ENCODE measurements at regions not wholly inside any gene's neighbourhood (a gene's known extent, or its start where the extent isn't known, plus 50 kb on each side); places are given as distances from the start of the nearest gene placed in this dataset.
"Not testable (repeated sequence)": the region's sequence is repeated elsewhere in the genome, so short reads cannot be mapped to it uniquely, and the experiment has no call there.

GRCh38 chr1:188825471-188825870, 1652.2 kb downstream of the BRINP3 start:
- ATAC-seq (no peak), DNase-seq (ENCODE audit: missing footprints) (no peak)
- intact Hi-C loops (cut with DNase I): no loop called here

- ATAC-seq (no peak), DNase-seq (ENCODE audit: missing footprints) (no peak)
- intact Hi-C loops (cut with DNase I): no loop called here
Measured at GRCh38 chr1:188826800-188827199, 1650.9 kb downstream of the BRINP3 start.

GRCh38 chr1:188827400-188827799, 1650.3 kb downstream of the BRINP3 start:
- ATAC-seq (no peak), DNase-seq (ENCODE audit: missing footprints) (no peak)
- intact Hi-C loops (cut with DNase I): no loop called here

- DNase-seq (ENCODE audit: missing footprints): peak; percentile 22
- intact Hi-C loops (cut with DNase I): not testable (repeated sequence)
Measured at GRCh38 chr1:188841111-188841696, 1636.5 kb downstream of the BRINP3 start.

GRCh38 chr1:188846468-188846867, 1631.2 kb downstream of the BRINP3 start:
- intact Hi-C loops (cut with DNase I): no loop called here
- ATAC-seq (no peak), DNase-seq (ENCODE audit: missing footprints) (no peak)

More at GRCh38 chr1:188841111-188841696, 1636.5 kb downstream of the BRINP3 start:
- not testable (repeated sequence) for ATAC-seq

GRCh38 chr1:188857526-188858087, 1620.1 kb downstream of the BRINP3 start:
- peak; percentile 26 for DNase-seq (ENCODE audit: missing footprints)
- ATAC-seq: no peak
- intact Hi-C loops (cut with DNase I): no loop called here

GRCh38 chr1:188867614-188868013, 1610.0 kb downstream of the BRINP3 start:
- no peak for DNase-seq (ENCODE audit: missing footprints)
- no peak for ATAC-seq
- intact Hi-C loops (cut with DNase I): no loop called here

GRCh38 chr1:188871164-188871563, 1606.5 kb downstream of the BRINP3 start:
- DNase-seq (ENCODE audit: missing footprints): no peak
- intact Hi-C loops (cut with DNase I): no loop called here
- ATAC-seq: no peak

- ATAC-seq (no peak), DNase-seq (ENCODE audit: missing footprints) (no peak)
- intact Hi-C loops (cut with DNase I): no loop called here
Measured at GRCh38 chr1:188872376-188872775, 1605.3 kb downstream of the BRINP3 start.

GRCh38 chr1:188877668-188878067, 1600.0 kb downstream of the BRINP3 start:
- DNase-seq (ENCODE audit: missing footprints) (no peak), ATAC-seq (no peak)
- intact Hi-C loops (cut with DNase I): no loop called here

GRCh38 chr1:188888386-188888785, 1589.3 kb downstream of the BRINP3 start:
- DNase-seq (ENCODE audit: missing footprints) (no peak), ATAC-seq (no peak)
- intact Hi-C loops (cut with DNase I): no loop called here

GRCh38 chr1:188889166-188889565, 1588.5 kb downstream of the BRINP3 start:
- intact Hi-C loops (cut with DNase I): no loop called here

GRCh38 chr1:188891958-188892357, 1585.7 kb downstream of the BRINP3 start:
- intact Hi-C loops (cut with DNase I): no loop called here

More at GRCh38 chr1:188889166-188889565, 1588.5 kb downstream of the BRINP3 start:
- ATAC-seq (no peak), DNase-seq (ENCODE audit: missing footprints) (no peak)

GRCh38 chr1:188895611-188896010, 1582.1 kb downstream of the BRINP3 start:
- DNase-seq (ENCODE audit: missing footprints) (no peak), ATAC-seq (no peak)
- intact Hi-C loops (cut with DNase I): no loop called here

More at GRCh38 chr1:188891958-188892357, 1585.7 kb downstream of the BRINP3 start:
- ATAC-seq: no peak
- no peak for DNase-seq (ENCODE audit: missing footprints)

GRCh38 chr1:188903241-188903640, 1574.4 kb downstream of the BRINP3 start:
- ATAC-seq: no peak
- no peak for DNase-seq (ENCODE audit: missing footprints)
- intact Hi-C loops (cut with DNase I): no loop called here

GRCh38 chr1:188904201-188904600, 1573.5 kb downstream of the BRINP3 start:
- DNase-seq (ENCODE audit: missing footprints) (no peak), ATAC-seq (no peak)
- intact Hi-C loops (cut with DNase I): no loop called here

- ATAC-seq (no peak), DNase-seq (ENCODE audit: missing footprints) (no peak)
- intact Hi-C loops (cut with DNase I): no loop called here
Measured at GRCh38 chr1:188906921-188907641, 1570.6 kb downstream of the BRINP3 start.

- DNase-seq (ENCODE audit: missing footprints) (no peak), ATAC-seq (no peak)
- intact Hi-C loops (cut with DNase I): no loop called here
Measured at GRCh38 chr1:188930382-188930781, 1547.3 kb downstream of the BRINP3 start.

GRCh38 chr1:188931506-188931905, 1546.2 kb downstream of the BRINP3 start:
- intact Hi-C loops (cut with DNase I): no loop called here
- DNase-seq (ENCODE audit: missing footprints) (no peak), ATAC-seq (no peak)

- ATAC-seq (no peak), DNase-seq (ENCODE audit: missing footprints) (no peak)
- intact Hi-C loops (cut with DNase I): no loop called here
Measured at GRCh38 chr1:188937965-188938551, 1539.6 kb downstream of the BRINP3 start.
